HG03354 (cell line): ENCODE measurements at regions not wholly inside any gene's neighbourhood (a gene's known extent, or its start where the extent isn't known, plus 50 kb on each side); places are given as distances from the start of the nearest gene placed in this dataset.
"Not testable (repeated sequence)": the region's sequence is repeated elsewhere in the genome, so short reads cannot be mapped to it uniquely, and the experiment has no call there.

Experiments used
- ATAC-seq: cut with Tn5 transposase; IDR thresholded peaks from one replicate; pipeline ENCODE4 v1.9.1; 2021; ENCODE audit warnings: mild to moderate bottlenecking; ENCODE audit not compliant: unreplicated experiment, poor library complexity, severe bottlenecking

DNA sequence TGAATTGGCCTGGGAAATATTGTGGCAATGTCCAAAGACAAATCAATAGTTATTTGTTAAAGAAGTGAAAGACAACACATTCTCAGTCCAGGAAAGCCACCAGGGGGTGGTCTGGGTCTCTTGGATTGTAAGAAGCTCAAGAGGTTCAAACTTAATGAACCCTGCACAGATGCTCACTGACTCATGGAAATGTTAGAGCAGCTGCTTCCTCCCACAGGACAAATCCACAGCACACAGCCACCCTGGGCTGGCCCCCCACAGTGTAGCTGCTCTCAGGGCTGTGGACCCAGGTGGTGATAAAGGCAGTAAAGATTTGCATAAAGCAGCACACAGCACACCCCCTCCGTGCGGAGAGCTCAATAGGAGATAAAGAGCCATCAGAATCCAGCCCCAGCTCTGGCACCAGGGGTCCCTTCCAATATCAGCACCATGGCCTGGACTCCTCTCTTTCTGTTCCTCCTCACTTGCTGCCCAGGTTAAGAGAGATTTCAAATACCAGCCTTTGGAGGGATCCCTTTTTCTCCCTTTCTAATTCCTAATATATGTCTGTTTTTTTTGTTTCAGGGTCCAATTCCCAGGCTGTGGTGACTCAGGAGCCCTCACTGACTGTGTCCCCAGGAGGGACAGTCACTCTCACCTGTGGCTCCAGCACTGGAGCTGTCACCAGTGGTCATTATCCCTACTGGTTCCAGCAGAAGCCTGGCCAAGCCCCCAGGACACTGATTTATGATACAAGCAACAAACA, 124.8 kb downstream of the VPREB1 start:
- not testable (repeated sequence) for ATAC-seq

DNA sequence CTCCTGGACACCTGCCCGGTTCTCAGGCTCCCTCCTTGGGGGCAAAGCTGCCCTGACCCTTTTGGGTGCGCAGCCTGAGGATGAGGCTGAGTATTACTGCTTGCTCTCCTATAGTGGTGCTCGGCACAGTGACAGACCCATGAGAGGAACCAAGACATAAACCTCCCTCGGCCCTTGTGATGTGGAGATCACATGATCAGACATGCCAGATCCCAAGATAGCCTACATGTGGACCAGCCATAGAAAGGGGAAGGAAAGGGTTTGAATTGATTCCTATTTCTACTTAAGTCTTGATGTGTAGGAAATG, 125.3 kb downstream of the VPREB1 start:
- ATAC-seq: no peak

DNA sequence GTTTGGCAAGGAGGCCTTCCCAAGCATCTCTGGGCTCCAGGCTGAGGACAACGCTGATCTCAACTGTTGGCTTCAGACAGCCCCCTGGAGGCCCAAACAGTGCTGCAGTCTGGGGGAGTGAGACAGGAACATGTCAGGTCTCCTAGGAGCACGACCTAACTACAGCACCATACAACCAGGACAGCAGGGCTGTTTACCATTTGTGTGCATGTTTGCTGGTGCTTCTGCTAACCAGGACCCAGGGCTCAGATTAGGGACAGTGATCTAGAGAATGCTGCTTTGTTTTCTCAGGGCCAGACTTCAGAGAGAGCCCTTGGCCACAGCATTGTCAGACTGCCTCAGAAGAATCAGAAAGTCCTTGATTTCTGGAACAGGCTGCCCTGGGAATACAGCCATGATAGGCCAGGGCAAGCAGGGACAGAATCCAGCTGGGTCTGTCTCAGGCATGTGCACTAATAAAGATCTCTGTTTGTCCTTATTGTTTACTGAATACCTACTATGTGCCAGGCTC, 126.5 kb downstream of the VPREB1 start:
- ATAC-seq: no peak

DNA sequence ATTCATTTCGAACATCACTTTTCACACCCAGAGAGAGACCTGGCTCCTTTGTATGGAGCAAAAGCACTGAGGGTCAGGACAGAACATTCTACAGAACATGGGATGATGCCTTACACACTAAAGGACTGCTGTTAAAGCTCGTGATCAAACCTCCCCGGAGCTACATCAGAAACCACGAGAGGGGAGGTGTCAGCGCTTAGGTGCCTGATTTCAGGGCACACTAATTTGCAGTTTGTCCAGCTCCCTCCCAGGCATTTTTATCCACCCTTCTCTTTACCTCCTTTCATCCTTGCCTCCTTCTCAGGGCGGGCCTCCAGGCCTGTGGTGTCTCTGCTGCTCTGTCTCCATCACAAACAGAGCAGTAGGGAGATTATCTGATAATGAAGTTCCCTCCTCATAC, 127.5 kb downstream of the VPREB1 start:
- no peak for ATAC-seq

DNA sequence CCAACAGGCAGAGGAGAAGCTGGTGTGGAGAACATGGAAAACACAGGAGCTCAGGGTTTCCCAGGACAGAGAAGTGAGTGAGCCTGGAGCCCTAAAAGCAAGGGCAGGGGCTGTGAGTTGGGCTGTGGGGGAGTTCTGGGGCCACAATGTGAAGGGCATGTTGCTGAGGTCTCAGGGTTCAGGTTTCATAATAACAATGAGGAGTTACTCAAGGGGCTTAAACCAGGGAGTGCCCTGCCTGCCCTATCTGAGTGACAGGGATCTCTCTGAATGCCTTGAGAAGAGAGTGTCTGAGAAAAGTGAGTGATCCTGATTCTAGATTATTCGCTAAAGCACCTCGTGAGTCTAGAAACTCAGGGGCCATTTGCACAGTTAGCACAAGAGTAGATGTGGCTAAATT, 129.6 kb downstream of the VPREB1 start:
- no peak for ATAC-seq

DNA sequence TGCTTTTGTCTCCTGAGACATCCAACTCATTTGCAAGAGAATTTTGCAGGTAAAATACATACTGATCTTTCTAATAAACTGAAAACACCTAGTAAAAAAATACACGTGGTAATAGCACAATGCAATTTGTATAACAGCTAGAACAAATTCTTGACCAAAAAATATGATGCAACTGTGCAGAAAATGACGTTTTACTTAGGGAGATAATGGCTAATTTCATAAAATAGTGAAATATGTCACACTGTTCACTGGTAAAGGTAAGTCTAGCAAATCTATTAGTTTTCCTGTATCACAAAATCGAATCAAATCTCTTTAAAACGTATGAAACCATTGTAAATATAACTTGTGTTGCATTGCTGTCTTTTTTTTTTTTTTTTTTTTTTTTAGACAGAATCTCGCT, 130.0 kb downstream of the VPREB1 start:
- ATAC-seq: no peak

DNA sequence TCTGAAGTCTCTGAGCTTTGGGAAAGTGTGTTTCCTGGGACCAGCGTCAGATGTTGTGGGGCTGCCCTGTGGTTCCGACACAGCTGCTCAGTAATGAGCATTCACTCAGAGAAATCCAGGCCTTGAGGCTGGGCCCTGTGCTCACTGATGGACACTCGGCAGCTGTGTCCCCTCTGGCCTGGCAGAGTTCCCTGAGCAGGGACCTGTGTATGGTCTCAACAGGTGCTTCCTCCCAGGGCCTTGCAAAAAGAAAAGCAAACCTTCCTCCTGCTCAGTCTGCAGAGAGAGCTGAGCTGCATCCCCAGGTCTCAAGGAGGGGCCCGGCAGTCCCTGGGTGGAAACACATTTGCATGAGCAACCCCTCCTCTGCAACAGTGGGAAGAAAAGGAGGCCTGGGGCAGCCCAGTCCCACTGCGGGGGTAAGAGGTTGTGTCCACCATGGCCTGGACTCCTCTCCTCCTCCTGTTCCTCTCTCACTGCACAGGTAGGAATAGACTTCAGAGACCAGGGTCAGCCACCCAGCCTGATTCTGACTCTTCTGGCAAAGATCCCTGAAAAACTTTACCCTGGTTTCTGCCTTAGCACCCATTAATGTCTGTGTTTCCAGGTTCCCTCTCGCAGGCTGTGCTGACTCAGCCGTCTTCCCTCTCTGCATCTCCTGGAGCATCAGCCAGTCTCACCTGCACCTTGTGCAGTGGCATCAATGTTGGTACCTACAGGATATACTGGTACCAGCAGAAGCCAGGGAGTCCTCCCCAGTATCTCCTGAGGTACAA, 131.2 kb downstream of the VPREB1 start:
- ATAC-seq: no peak

DNA sequence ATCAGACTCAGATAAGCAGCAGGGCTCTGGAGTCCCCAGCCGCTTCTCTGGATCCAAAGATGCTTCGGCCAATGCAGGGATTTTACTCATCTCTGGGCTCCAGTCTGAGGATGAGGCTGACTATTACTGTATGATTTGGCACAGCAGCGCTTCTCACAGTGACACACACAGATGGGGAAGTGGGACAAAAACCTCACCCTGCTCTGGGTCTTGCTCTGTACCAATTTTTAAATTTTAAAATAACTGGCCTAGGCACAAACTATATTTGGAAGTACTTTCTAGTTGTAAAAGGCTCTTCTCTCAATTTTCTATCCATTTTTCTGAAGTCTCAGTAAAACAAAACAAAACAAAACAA, 131.7 kb downstream of the VPREB1 start:
- ATAC-seq: no peak

DNA sequence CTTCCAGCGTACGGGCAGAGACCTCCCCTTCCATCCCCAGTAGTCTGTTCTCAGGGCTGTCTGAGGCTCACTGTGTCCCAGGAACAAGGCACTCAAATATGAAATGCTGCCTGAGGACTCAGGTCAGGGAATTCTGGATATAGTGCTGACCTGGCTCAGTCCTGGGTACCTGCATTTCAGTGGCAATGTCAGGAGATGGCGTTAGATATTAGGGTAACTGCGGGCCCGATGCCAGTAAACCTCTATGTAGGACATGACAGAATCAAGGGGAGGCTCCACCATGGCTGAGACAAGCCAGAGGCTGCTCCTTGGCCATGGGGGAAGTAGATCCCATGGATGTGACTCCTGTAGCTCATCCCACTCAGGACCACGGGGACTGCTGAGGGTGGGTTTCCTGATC, 131.7 kb downstream of the ZNF280B start:
- not testable (repeated sequence) for ATAC-seq

DNA sequence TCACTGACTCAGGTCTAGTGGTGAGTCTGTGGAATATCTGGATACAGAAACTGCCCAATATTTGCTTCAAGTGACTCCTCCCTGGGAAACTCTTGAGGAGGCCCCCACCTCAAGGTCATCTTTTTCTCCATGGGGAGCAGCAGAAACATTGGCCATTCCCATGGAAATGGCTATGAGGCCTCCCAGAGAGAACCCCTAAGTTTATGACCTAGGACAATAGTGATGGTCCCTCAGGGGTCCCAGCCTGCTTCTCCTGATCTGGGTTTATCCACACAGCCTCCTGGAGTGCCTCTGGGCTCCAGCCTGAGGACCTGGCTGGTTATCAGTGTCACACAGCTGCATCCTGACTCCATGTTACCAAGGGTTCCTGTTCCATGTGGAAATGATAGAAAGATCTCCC, 131.2 kb downstream of the ZNF280B start:
- no peak for ATAC-seq

DNA sequence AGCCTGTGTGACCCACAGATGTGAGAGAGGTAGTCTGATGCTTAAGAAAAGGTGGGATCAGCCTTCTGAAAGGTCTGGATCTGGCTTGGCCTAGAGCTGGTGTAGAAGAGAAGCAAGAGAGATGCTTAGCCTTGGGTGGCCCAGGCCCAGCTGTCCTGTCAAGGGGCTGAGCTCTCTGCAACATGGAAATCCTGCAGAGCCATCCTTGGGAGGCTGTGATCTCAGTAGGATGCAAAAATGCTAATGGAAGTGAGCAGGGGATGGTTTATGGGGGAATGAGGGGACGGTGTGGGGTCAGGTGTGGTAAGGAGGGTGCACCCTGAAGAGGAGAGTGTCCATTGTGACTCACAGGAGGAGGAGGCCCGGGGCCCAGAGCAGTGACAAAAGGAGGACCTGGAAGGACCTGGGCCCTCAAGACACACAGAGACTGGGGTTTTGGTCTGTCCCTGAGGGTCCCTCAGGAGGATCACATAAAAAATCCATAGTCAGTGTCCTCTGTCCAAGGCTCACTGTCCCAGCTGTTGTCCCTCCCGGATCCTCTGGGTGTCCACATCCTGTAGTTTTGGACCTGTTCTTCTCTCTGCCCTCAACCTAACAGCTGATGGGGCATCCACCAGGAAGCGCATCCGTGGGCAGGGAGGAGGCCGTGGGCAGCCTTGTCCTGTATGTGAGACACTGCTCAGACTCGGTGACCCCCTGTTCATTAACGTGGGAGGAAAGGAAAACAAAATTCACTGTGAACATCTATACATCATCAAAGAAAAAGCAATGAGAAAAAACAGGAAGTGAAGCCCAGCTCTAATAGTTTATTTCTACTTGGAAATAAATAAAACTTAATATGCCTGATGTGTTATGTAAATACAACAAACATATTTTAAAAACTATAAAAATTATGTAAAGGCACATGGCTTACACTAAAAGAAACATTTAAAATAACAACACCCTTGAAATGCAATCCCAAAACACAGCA, 129.8 kb downstream of the ZNF280B start:
- ATAC-seq: no peak

DNA sequence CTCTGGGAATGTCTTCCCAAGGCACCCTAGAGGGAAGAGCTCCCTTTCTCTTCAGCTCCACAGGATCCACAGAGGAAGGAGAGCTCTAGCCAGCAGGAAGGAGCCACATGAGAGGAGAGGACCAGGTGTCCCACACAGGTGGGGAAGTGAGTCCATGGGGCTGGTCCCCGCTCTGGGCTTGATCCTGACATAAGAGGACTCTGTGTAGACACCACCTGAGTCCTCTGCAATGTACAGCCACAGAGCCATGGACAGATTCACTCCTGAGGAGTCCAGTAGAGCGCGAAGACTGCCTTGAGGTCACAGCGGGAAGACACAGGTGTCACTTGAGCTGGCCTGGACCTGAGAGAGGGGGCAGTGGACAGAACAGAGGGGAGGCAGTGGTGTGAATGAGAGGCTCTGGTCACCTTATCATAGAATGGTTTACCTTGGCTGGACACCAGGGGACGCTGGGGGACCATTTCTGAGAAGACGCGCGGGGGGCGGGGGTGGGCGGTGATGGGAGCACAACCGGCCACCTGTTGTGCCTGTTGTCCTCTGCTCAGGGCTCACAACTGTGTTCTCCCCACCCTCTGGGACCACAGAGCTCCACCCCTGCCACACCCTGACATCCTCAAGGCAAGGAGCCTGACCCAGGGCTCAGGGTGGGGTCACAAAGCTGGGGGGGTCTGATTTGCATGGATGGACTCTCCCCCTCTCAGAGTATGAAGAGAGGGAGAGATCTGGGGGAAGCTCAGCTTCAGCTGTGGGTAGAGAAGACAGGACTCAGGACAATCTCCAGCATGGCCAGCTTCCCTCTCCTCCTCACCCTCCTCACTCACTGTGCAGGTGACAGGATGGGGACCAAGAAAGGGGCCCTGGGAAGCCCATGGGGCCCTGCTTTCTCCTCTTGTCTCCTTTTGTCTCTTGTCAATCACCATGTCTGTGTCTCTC, 128.2 kb downstream of the ZNF280B start:
- no peak for ATAC-seq

DNA sequence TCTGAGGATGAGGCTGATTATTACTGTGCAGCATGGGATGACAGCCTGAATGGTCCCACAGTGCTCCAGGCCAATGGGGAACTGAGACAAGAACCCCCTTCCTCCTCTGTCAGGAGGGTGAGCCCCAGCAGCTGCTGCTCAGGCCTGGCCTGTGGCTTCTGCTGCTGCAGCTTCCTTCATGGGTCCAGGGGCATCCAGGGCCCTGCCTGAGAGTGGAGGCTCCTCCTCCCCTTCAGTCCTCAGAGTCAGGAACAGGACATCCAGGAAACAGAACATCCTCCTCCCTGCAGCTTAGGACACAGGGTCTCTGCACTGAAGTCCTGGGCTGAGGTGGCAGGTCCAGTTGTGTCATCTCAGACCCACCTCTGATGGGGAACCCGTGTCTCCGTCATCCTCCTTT, 127.2 kb downstream of the ZNF280B start:
- not testable (repeated sequence) for ATAC-seq

DNA sequence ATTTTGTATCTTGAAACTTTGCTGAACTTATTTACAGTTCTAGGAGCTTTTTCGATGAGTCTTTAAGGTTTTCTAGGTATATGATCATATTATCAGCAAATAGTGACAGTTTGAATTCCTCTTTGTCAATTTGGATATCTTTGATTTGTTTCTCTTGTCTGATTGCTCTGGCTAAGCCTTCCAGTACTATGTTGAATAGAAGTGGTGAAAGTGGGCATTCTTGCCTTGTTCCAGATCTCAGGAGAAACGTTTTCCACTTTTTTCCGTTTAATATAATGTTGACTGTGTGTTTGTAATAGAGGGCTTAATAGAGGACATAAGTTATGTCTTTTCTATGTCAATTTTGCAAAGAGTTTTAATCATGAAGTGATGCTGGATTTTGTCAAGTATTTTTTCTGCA, 124.3 kb downstream of the ZNF280B start:
- no peak for ATAC-seq

DNA sequence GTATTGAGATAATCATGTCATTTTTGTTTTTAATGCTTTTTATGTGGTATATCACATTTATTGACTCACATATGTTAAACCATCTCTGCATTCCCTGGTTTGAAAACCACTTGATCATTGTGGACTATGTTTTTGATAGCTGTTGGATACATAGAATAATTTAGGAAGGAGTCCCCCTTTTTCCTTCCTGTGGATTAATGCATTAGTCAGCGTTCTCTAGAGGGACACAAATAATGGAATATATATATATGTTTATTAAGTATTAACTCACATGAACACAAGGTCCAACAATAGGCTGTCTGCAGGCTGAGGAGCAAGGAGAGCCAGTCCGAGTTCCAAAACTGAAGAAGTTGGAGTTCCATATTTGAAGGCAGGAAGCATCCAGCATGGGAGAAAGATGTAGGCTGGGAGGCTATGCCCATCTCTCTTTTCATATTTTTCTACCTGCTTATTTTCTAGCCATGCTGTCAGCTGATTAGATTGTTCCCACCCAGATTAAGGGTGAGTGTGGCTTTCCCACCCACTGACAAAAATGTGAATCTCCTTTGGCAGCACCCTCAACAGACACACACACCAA, 123.8 kb downstream of the ZNF280B start:
- no peak for ATAC-seq

DNA sequence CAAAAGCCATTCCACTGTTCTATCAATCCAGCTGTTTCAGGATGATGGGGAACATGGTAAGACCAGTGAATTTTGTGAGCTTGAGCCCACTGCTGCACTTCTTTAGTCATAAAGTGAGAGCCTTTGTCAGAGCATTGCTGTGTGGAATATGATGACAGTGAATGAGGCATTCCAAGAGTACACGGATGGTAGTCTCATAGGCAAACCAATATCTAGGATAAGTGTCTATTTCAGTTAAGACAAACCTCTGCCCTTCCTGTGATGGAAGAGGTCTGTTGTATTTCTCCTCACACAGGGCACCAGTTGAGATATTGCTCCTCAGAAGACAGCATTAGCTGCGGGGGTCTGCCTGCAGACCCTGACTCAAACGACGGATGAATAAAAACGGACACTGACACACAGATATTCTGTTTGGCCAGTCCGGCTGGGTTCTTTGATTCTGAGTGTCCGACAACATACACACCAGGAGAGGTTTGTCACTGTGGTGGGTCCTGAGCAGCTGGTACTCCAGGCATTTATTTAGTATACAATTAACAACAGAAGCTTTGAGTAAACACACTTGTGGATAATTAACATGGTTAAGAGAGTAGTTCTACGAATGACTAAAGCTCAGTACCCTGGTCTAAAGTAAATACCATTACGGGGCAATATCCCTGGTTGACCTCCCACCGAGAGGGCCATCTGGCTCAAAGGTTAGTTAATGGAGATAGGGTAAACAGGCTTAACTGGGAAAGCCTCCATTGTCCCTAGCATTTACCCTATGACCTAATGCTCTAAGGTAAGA, 121.7 kb downstream of the ZNF280B start:
- no peak for ATAC-seq

DNA sequence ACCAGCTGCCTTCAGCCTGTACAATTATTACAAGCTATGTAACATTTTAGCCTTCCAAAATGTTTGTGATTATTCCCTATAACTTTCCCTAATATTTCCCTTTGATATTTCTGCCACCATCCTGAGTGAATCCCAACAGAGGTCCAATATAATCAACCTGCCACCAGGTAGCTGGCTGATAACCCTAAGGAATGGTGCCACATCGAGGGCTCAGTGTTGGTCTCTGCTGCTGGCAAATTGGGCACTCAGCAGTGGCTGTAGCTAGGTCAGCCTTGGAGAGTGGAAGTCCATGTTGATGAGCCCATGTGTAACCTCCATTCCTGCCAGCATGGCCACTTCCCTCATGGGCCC, 121.2 kb downstream of the ZNF280B start:
- ATAC-seq: no peak

DNA sequence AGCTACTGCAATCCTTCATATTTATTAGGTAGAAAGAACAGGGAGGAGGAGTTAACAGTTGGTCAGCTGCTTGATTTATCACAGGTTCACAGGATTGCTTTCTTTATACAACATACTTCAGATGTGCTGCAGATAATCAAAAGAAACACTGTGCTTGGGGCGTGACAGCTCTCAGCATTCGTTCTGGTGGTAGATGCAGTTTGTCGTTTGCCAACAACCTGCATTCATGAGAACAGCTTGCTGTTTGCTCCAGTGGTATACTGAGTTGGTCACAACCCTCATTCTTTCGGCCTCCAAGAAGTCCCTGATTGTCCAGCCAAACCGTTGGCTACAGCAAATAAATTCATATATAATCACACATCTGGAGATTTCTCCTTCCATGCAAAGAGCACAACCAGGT, 120.5 kb downstream of the ZNF280B start:
- no peak for ATAC-seq
